ENCODE measurements at regions not wholly inside any gene's neighbourhood (a gene's known extent, or its start where the extent isn't known, plus 50 kb on each side); places are given as distances from the start of the nearest gene placed in this dataset.

DNA sequence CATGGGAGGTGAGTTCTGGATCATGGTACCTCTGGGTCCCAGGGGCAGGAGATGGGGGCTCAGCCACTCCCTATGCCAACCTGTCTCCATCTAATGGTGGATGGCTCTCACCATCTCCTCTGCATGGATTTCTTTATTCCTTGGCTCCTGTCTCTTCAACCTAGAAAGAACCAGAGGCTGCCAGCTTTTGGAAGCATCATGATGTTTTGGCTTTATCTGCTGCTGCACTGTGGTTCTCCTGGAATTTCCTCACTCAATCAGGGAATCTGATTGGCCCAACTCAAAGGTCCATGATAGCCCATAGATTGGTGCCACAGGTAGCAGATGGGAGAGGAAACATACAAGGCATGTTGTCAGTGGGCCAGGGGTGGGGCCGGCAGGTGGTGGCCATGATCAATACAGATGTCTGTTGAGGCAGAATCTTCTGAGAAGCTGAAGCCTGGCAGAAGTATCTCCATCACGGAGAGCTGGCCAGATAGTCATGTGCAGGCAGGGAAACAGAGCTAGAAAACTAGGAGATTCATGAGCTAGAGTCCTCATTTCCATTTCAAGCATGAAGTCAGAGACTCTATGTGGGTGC is 158.2 kb downstream of the MACROH2A1 start:
- Histone ChIP-seq H4K20me1 (ENCODE audit: insufficient read depth, low read length, poor library complexity, severe bottlenecking) (no peaks in the 10 kb centered on the region), H3K4me3 (ENCODE audit: low read length, poor library complexity, severe bottlenecking) (no peak overlapping the region), H3K4me2 (ENCODE audit: low read depth, low read length, poor library complexity, severe bottlenecking) (no peak overlapping the region), H3K9ac (ENCODE audit: low read depth, low read length, poor library complexity, severe bottlenecking) (no peak overlapping the region), H3K9me2 (replicated peaks; ENCODE audit: low read depth, low read length) (no peaks in the 10 kb centered on the region), H3K9me3 (ENCODE audit: insufficient read depth, low read depth, low read length) (no peaks in the 10 kb centered on the region), H3K4me1 (ENCODE audit: insufficient read depth, low read length, poor library complexity, severe bottlenecking) (peaks cover 1% of the 10 kb centered on the region), H3K27me3 (ENCODE audit: insufficient read depth, low read length, poor library complexity, severe bottlenecking) (no peaks in the 10 kb centered on the region), H3K36me3 (ENCODE audit: insufficient read depth, low read length) (no peaks in the 10 kb centered on the region), H2AFZ (ENCODE audit: low read length) (no peak overlapping the region), H3K79me2 (ENCODE audit: insufficient read depth, low read length) (no peaks in the 10 kb centered on the region), H3F3A (ENCODE audit: low read depth) (no peaks in the 10 kb centered on the region)
- TF ChIP-seq EZH2phosphoT487 (IDR thresholded peaks at IDR 0.05; ENCODE audit: borderline replicate concordance) = no peak
- TF ChIP-seq, protein P1, sequence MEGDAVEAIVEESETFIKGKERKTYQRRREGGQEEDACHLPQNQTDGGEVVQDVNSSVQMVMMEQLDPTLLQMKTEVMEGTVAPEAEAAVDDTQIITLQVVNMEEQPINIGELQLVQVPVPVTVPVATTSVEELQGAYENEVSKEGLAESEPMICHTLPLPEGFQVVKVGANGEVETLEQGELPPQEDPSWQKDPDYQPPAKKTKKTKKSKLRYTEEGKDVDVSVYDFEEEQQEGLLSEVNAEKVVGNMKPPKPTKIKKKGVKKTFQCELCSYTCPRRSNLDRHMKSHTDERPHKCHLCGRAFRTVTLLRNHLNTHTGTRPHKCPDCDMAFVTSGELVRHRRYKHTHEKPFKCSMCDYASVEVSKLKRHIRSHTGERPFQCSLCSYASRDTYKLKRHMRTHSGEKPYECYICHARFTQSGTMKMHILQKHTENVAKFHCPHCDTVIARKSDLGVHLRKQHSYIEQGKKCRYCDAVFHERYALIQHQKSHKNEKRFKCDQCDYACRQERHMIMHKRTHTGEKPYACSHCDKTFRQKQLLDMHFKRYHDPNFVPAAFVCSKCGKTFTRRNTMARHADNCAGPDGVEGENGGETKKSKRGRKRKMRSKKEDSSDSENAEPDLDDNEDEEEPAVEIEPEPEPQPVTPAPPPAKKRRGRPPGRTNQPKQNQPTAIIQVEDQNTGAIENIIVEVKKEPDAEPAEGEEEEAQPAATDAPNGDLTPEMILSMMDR (conservative IDR thresholded peaks at IDR 0.05; ENCODE audit: low read length) = no peak

DNA sequence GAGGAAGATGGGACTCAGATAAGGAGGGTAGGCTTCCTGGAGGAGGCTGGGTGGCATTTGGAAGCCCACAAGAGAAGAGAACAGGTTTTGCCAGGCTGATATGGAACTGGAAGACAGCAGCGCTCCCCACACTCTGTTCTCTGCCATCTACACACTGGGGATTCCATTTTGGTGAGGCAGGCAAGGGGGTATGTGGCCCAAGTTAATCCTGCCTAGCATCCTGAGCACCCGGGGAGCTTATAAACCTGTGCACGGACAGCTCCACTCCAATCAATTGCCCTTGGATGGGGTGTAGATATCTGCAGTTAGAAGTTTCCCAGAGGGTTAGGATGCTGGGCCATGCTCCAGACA is 158.8 kb downstream of the MACROH2A1 start:
- TF ChIP-seq, protein P1 (conservative IDR thresholded peaks at IDR 0.05; ENCODE audit: low read length) = no peak
- Histone ChIP-seq H3K9ac (ENCODE audit: low read depth, low read length, poor library complexity, severe bottlenecking) (no peak overlapping the region), H2AFZ (ENCODE audit: low read length) (no peak overlapping the region), H3K27me3 (ENCODE audit: insufficient read depth, low read length, poor library complexity, severe bottlenecking) (no peaks in the 10 kb centered on the region), H3F3A (ENCODE audit: low read depth) (no peaks in the 10 kb centered on the region), H4K20me1 (ENCODE audit: insufficient read depth, low read length, poor library complexity, severe bottlenecking) (no peaks in the 10 kb centered on the region), H3K79me2 (ENCODE audit: insufficient read depth, low read length) (no peaks in the 10 kb centered on the region), H3K4me2 (ENCODE audit: low read depth, low read length, poor library complexity, severe bottlenecking) (no peak overlapping the region), H3K4me1 (ENCODE audit: insufficient read depth, low read length, poor library complexity, severe bottlenecking) (no peaks in the 10 kb centered on the region), H3K9me2 (replicated peaks; ENCODE audit: low read depth, low read length) (no peaks in the 10 kb centered on the region), H3K4me3 (ENCODE audit: low read length, poor library complexity, severe bottlenecking) (no peak overlapping the region), H3K36me3 (ENCODE audit: insufficient read depth, low read length) (no peaks in the 10 kb centered on the region), H3K9me3 (ENCODE audit: insufficient read depth, low read depth, low read length) (no peaks in the 10 kb centered on the region)

DNA sequence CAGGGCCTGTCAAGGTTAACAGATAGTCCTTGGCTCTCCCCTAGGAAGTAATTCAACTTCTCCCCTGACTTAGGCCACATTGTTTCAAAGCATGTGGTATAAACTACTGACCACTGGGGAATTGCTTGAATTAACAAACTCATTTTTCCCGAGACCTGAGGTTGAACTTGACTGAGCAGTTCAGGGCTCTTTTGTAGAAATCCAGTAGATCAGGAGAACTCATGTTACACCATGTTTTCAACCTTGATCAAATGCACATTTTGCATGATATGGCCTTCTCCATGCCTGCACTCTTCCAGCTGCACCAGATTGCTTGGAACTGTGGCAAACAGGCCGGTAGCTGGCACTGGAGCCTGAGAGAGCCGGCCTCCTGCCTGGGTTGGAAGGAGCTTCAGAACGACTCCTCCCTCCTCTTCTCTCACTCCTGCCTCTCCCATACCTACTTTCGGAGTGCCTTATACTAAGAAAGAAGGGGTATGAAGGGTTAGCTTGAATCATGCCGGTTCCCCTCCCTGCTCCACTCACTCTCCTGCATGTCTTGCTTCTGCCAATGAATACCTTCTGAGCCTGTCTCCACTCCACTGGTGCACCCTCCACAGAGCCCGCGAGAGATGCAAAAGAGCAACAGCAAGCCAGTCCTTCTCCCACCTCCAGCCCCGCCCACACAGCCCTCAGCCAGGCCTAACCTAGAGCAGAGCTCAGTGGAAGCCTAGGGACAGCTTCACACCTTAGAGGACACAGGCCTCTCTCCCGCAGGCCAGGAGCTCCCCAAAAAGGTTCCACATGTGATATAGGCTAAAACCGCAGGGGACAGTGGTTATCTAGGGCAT is 159.4 kb downstream of the MACROH2A1 start:
- Histone ChIP-seq H3K79me2 (ENCODE audit: insufficient read depth, low read length) (no peaks in the 10 kb centered on the region), H3K4me1 (ENCODE audit: insufficient read depth, low read length, poor library complexity, severe bottlenecking) (no peaks in the 10 kb centered on the region), H3K9me3 (ENCODE audit: insufficient read depth, low read depth, low read length) (no peaks in the 10 kb centered on the region), H4K20me1 (ENCODE audit: insufficient read depth, low read length, poor library complexity, severe bottlenecking) (no peaks in the 10 kb centered on the region), H3K4me2 (ENCODE audit: low read depth, low read length, poor library complexity, severe bottlenecking) (no peak overlapping the region), H3K4me3 (ENCODE audit: low read length, poor library complexity, severe bottlenecking) (no peak overlapping the region), H3K36me3 (ENCODE audit: insufficient read depth, low read length) (no peaks in the 10 kb centered on the region), H3F3A (ENCODE audit: low read depth) (no peaks in the 10 kb centered on the region), H3K27me3 (ENCODE audit: insufficient read depth, low read length, poor library complexity, severe bottlenecking) (no peaks in the 10 kb centered on the region), H3K9me2 (replicated peaks; ENCODE audit: low read depth, low read length) (no peaks in the 10 kb centered on the region), H3K9ac (ENCODE audit: low read depth, low read length, poor library complexity, severe bottlenecking) (no peak overlapping the region), H2AFZ (ENCODE audit: low read length) (no peak overlapping the region)
- TF ChIP-seq, protein P1 (conservative IDR thresholded peaks at IDR 0.05; ENCODE audit: low read length) = no peak
- no peak for TF ChIP-seq EZH2phosphoT487 (IDR thresholded peaks at IDR 0.05; ENCODE audit: borderline replicate concordance)
